ENCODE measurements at regions not wholly inside any gene's neighbourhood (a gene's known extent, or its start where the extent isn't known, plus 50 kb on each side); places are given as distances from the start of the nearest gene placed in this dataset.

DNA sequence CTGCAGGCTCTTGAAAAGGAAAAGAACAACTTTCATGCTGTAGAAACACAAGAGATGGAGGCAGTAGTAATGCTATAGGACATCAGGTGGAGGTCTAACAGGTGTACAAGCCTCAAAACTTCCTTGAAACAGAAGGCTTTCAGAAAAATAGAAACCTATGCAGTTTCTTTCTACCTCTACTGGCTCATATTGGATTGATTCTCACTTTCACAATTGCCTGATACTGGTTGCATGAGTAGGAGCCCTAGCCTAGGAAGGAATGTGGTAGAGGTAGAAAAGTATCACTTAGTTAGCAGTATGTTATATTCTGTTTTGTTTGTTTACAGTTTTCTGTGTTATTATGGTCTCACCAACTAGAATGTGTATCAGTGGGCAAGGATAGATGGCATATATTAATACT lies 175.4 kb upstream of the GORAB start:
- ATAC-seq, result no peak
- Histone ChIP-seq H3K4me1 (ENCODE audit: control insufficient read depth, insufficient read depth, low read length) (peaks cover 1% of the 10 kb centered on the region), H3K9me3 (ENCODE audit: control insufficient read depth, low read length) (no peaks in the 10 kb centered on the region), H3K27me3 (ENCODE audit: control insufficient read depth, insufficient read depth) (no peaks in the 10 kb centered on the region), H3K4me3 (ENCODE audit: low read length) (no peak overlapping the region), H3K27ac (ENCODE audit: low read length) (no peak overlapping the region)
- no peak for DNase-seq
- intact Hi-C loops (cut with DNase I), result no loop called here

DNA sequence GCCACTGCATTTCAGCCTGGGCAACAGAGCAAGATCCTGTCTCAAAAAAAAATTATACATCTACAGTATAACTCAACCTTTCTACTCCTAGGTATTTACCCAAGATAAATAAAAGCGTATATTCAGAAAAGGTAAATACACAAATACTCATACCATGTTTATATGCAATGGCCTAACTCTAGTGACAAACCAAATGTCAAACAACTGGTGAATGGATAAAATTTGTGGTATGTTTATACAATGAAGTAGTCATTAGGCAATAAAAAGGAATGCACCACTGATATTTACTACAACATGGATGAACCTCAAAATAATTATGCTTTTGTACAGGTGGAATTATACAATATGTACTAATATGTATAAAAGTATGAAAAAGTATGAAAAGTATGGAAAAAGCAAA lies 174.2 kb upstream of the GORAB start:
- WGBS, result 96% methylated on average over 1 of the region's 1 CpG

DNA sequence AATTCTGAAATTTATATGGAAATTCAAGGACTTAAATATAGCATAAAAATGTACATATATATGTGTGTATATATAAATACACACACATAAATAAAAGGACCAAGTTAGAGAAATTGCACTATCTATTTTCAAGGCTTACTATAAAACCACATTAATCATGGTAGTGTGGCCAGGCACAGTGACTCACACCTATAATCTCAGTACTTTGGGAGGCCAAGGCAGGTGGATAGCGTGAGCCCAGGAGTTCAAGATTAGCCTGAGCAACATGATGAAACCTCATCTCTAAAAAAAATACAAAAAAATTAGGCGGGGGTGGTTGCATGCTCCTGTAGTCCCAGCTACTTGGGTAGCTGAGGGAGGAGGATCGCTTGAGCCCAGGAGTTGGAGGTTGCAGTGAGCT lies 171.4 kb upstream of the GORAB start:
- DNase-seq (no peak), ATAC-seq (no peak)
- H3K9me3 ChIP-seq (ENCODE audit: control insufficient read depth, low read length), result no peaks in the 10 kb centered on the region
- no peak overlapping the region for H3K4me3 ChIP-seq (ENCODE audit: low read length)
- WGBS, result 80% methylated on average over 3 of the region's 3 CpGs
- H3K4me1 ChIP-seq (ENCODE audit: control insufficient read depth, insufficient read depth, low read length), result no peaks in the 10 kb centered on the region
- H3K27ac ChIP-seq (ENCODE audit: low read length), result no peak overlapping the region
- H3K27me3 ChIP-seq (ENCODE audit: control insufficient read depth, insufficient read depth), result no peaks in the 10 kb centered on the region
- intact Hi-C loops (cut with DNase I), result no loop called here

More for the DNA sequence above, 174.2 kb upstream of the GORAB start:
- no peaks in the 10 kb centered on the region for H3K9me3 ChIP-seq (ENCODE audit: control insufficient read depth, low read length)
- intact Hi-C loops (cut with DNase I), result no loop called here
- DNase-seq (no peak), ATAC-seq (no peak)
- no peak overlapping the region for H3K27ac ChIP-seq (ENCODE audit: low read length)
- H3K27me3 ChIP-seq (ENCODE audit: control insufficient read depth, insufficient read depth), result no peaks in the 10 kb centered on the region
- H3K4me1 ChIP-seq (ENCODE audit: control insufficient read depth, insufficient read depth, low read length), result peaks cover 1% of the 10 kb centered on the region
- H3K4me3 ChIP-seq (ENCODE audit: low read length), result no peak overlapping the region

DNA sequence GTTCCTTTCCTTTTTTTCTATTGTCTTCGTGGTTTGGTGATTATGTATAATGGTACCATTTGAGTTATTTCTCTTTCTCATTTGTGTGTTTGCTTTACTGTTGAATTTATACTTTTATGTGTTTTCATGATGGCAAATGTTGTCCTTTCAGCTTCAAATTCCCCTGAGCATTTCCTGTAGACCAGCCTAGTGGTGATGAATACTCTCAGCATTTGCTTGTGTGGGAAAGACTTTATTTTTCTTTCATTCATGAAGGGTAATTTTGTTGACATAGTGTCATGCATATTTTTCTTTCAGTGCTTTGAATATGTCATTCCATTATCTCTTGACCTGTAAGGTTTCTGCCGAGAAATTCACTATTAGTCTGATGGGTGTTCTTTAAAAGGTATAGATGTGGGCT lies 166.6 kb upstream of the GORAB start:
- ATAC-seq (no peak), DNase-seq (no peak)
- H3K27ac ChIP-seq (ENCODE audit: low read length), result no peak overlapping the region
- no peak overlapping the region for H3K4me3 ChIP-seq (ENCODE audit: low read length)
- WGBS, result 82% methylated on average over 2 of the region's 2 CpGs
- no peaks in the 10 kb centered on the region for H3K27me3 ChIP-seq (ENCODE audit: control insufficient read depth, insufficient read depth)
- no peaks in the 10 kb centered on the region for H3K4me1 ChIP-seq (ENCODE audit: control insufficient read depth, insufficient read depth, low read length)
- no peaks in the 10 kb centered on the region for H3K9me3 ChIP-seq (ENCODE audit: control insufficient read depth, low read length)
- intact Hi-C loops (cut with DNase I), result no loop called here

DNA sequence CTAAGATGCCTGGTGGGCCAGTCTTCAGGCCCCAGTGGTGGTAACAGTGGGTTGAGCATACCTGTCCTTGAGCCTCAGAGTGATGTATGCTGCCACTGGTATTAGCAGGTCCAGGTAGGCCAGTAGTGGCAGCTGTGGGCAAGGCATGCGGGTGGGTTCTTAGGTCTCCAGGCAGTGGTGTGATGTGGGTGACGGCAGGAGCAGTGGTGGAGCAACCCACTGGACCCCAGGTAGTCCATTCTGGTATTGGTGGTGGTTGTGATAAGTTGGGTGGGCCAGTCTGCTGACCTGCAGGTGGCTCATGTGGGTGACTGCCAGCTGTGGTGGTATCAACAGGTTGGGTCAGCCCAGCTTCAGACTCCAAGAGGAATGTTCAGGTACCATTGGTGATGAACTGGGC lies 165.0 kb upstream of the GORAB start:
- Histone ChIP-seq H3K4me3 (ENCODE audit: low read length) (no peak overlapping the region), H3K4me1 (ENCODE audit: control insufficient read depth, insufficient read depth, low read length) (no peaks in the 10 kb centered on the region), H3K27me3 (ENCODE audit: control insufficient read depth, insufficient read depth) (no peaks in the 10 kb centered on the region), H3K27ac (ENCODE audit: low read length) (no peak overlapping the region), H3K9me3 (ENCODE audit: control insufficient read depth, low read length) (no peaks in the 10 kb centered on the region)
- DNase-seq, result no peak
- no peak for ATAC-seq
- 94% methylated on average over 2 of the region's 2 CpGs for WGBS
- intact Hi-C loops (cut with DNase I), result no loop called here

DNA sequence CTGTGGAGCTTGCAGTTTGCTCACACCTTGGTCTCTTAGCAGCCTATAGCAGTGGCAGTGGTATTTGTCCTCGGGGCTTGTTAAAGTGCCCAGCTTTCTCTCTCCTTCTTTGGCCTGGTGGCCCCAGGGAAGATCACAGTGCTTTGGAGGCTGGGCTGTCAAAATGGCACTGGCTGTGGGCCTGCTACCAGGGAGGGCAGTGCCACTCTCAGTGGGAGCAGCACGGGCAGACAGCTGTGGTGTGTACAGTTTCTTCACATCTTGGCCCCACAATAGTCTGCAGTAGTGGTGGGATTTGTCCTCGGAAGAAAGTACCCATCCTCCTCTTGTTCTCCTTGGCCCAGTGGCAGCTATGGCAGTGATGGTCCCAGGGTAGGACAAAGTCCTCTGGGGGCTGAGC lies 164.4 kb upstream of the GORAB start:
- Histone ChIP-seq H3K4me1 (ENCODE audit: control insufficient read depth, insufficient read depth, low read length) (no peaks in the 10 kb centered on the region), H3K27ac (ENCODE audit: low read length) (no peak overlapping the region), H3K27me3 (ENCODE audit: control insufficient read depth, insufficient read depth) (no peaks in the 10 kb centered on the region), H3K9me3 (ENCODE audit: control insufficient read depth, low read length) (no peaks in the 10 kb centered on the region), H3K4me3 (ENCODE audit: low read length) (no peak overlapping the region)
- WGBS, result 84% methylated on average over 3 of the region's 3 CpGs
- no peak for ATAC-seq
- DNase-seq, result no peak
- intact Hi-C loops (cut with DNase I), result no loop called here

DNA sequence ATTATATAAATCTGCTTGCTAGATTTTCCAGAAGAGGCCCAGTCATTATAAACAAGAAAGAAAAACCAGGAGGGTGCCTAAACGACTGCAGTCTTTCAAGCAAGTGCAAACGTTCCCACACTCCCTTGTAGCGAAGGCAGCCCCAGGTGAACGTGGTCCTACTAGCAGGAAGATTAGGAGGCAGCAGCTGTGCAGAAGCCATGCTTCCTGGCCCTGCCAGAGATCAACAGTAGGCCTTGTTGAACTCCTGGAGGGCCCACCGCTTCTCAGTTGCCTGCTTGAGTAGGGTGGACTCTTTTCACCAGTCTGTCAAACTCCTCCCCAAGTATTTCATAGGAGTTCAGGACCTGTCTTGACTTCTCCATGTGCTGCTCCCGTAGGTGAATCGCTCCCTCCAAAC lies 163.0 kb upstream of the GORAB start:
- intact Hi-C loops (cut with DNase I), result no loop called here
- no peaks in the 10 kb centered on the region for H3K27me3 ChIP-seq (ENCODE audit: control insufficient read depth, insufficient read depth)
- no peak overlapping the region for H3K27ac ChIP-seq (ENCODE audit: low read length)
- H3K4me1 ChIP-seq (ENCODE audit: control insufficient read depth, insufficient read depth, low read length), result no peaks in the 10 kb centered on the region
- no peaks in the 10 kb centered on the region for H3K9me3 ChIP-seq (ENCODE audit: control insufficient read depth, low read length)
- DNase-seq (no peak), ATAC-seq (no peak)
- WGBS, result 75% methylated on average over 7 of the region's 7 CpGs
- H3K4me3 ChIP-seq (ENCODE audit: low read length), result no peak overlapping the region

DNA sequence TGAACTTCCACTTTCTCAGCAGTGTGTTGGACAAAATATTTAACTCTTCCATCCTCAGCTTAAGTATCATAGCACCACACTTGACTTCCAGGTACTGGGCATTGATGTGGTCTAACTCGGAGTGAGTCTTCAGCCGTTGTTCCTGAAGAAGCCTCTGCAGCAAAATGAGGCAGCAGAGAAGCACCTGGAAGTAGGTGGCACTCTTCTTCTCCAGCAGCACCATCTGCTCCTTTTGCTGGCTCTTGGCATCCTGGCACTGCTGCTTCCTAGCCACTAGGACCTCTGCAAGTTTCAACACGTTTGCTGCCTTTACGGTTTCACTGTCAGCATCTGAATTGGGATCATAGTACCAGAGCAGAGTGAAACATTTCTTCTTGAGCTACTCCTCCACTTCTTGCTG lies 162.5 kb upstream of the GORAB start:
- ATAC-seq, result no peak
- no peaks in the 10 kb centered on the region for H3K27me3 ChIP-seq (ENCODE audit: control insufficient read depth, insufficient read depth)
- H3K27ac ChIP-seq (ENCODE audit: low read length), result no peak overlapping the region
- WGBS, result 90% methylated on average over 4 of the region's 4 CpGs
- intact Hi-C loops (cut with DNase I), result no loop called here
- no peaks in the 10 kb centered on the region for H3K4me1 ChIP-seq (ENCODE audit: control insufficient read depth, insufficient read depth, low read length)
- no peaks in the 10 kb centered on the region for H3K9me3 ChIP-seq (ENCODE audit: control insufficient read depth, low read length)
- H3K4me3 ChIP-seq (ENCODE audit: low read length), result no peak overlapping the region
- DNase-seq, result no peak

DNA sequence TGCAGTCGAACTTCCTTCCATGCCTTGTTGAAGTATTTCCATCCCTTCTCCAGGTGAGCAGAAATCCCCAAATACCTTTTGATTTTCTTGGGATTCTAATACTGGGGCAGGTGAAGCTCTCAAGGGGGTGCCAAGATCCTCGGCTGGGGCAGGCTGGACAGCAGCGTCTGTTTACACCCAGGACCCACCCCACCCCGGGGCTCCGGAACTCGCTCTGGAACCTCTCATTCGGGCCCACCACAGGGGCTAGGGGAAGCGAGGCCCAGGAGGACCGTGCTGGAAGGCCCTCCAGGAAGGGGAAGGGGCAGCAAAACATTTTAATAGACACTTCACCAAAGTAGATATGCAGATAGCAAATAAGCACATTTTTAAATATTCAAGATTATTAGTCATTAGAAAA lies 161.9 kb upstream of the GORAB start:
- intact Hi-C loops (cut with DNase I), result no loop called here
- WGBS, result 92% methylated on average over 9 of the region's 9 CpGs
- no peak for ATAC-seq
- no peaks in the 10 kb centered on the region for H3K9me3 ChIP-seq (ENCODE audit: control insufficient read depth, low read length)
- no peak for DNase-seq
- no peak overlapping the region for H3K27ac ChIP-seq (ENCODE audit: low read length)
- no peaks in the 10 kb centered on the region for H3K27me3 ChIP-seq (ENCODE audit: control insufficient read depth, insufficient read depth)
- no peaks in the 10 kb centered on the region for H3K4me1 ChIP-seq (ENCODE audit: control insufficient read depth, insufficient read depth, low read length)
- H3K4me3 ChIP-seq (ENCODE audit: low read length), result no peak overlapping the region

DNA sequence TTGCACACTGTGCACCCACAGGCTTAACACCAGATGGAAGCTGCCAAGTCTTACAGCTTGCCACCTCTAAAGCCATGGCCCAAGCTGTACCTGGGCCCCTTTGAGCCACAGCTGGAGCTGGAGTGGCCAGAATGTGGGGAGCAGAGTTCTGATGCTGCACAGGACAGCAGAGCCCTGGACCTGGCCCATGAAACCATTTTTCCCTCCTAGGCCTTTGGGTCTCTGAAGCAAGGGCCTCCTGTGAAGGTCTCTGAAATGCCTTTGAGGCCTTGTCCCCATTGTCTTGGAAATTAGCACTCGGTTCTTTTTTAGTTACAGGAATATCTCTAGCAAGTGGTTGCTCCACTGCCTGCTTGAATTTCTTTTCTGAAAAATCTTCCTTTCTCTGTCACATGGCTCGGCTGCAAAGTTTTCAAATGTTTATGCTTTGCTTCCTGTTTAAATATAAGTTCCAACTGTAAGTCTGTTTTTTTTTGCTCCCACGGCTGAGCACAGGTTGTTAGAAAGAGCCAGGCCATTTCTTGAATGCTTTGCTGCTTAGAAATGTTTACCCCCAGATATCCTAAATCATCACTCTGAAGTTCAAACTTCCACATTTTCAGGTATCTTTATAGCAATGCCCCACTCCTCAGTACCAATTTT lies 156.8 kb upstream of the GORAB start:
- Histone ChIP-seq H3K27me3 (ENCODE audit: control insufficient read depth, insufficient read depth) (no peaks in the 10 kb centered on the region), H3K27ac (ENCODE audit: low read length) (no peak overlapping the region), H3K4me1 (ENCODE audit: control insufficient read depth, insufficient read depth, low read length) (no peaks in the 10 kb centered on the region), H3K9me3 (ENCODE audit: control insufficient read depth, low read length) (no peaks in the 10 kb centered on the region), H3K4me3 (ENCODE audit: low read length) (no peak overlapping the region)
- no peak for DNase-seq
- intact Hi-C loops (cut with DNase I), result no loop called here
- no peak for ATAC-seq
- 66% methylated on average over 3 of the region's 3 CpGs for WGBS

DNA sequence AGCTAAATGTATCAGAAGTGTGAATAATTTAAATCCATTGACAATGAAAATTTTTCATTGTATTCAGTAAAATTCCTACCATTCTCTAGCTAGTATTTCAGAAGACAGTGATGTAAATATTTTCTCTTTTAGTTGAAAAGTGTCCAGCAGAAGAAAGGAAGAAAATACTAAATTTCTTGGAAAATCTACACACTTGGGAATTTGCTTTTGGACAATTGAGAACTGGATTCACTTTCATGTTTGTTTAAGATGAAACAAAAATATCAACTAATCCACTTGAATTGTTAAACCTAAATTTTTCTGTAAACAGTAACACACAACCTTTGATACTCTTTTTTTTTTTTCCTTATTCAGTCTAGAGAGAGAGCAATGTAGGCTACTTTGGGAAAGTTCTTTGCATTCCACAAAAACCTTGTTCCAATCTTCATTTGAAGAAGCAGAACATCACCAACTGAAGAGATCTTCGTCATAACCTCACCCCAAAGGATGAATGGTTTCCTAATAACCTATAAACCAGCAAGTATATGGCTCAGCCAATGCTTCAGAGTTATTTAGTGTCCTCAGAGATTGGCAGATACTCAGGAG lies 155.1 kb upstream of the GORAB start:
- no peak for DNase-seq
- Histone ChIP-seq H3K4me1 (ENCODE audit: control insufficient read depth, insufficient read depth, low read length) (no peaks in the 10 kb centered on the region), H3K27ac (ENCODE audit: low read length) (no peak overlapping the region), H3K4me3 (ENCODE audit: low read length) (no peak overlapping the region), H3K27me3 (ENCODE audit: control insufficient read depth, insufficient read depth) (no peaks in the 10 kb centered on the region), H3K9me3 (ENCODE audit: control insufficient read depth, low read length) (no peaks in the 10 kb centered on the region)
- WGBS, result 0% methylated on average over 1 of the region's 1 CpG
- ATAC-seq, result no peak
- intact Hi-C loops (cut with DNase I), result no loop called here

DNA sequence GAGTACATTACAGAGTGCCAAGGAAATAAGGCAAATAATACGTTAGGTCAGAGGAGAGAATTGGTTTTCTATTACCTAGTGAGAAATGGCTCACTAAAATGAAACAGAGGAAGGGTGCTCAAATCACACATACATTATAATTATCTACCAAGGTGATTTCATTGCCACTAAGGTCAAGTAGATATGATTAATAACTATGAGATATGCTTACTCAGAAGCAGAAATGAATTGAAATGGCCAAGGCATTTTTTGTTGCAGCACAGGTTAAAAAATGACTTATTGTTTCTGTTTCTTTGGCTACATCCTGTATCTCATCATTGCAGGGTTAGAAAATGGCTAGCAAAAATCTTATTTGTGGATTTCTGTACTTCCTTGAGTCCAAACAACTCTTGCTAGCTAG lies 154.5 kb upstream of the GORAB start:
- 71% methylated on average over 1 of the region's 1 CpG for WGBS
- ATAC-seq (no peak), DNase-seq (no peak)
- H3K27me3 ChIP-seq (ENCODE audit: control insufficient read depth, insufficient read depth), result no peaks in the 10 kb centered on the region
- H3K4me3 ChIP-seq (ENCODE audit: low read length), result no peak overlapping the region
- intact Hi-C loops (cut with DNase I), result no loop called here
- no peak overlapping the region for H3K27ac ChIP-seq (ENCODE audit: low read length)
- no peaks in the 10 kb centered on the region for H3K4me1 ChIP-seq (ENCODE audit: control insufficient read depth, insufficient read depth, low read length)
- H3K9me3 ChIP-seq (ENCODE audit: control insufficient read depth, low read length), result no peaks in the 10 kb centered on the region
